Vagina (tissue), 2 donors: ENCODE measurements at regions not wholly inside any gene's neighbourhood (a gene's known extent, or its start where the extent isn't known, plus 50 kb on each side); places are given as distances from the start of the nearest gene placed in this dataset.

Experiments used
- DNase-seq, 2 donors: peaks; one replicate each; pipeline ENCODE4 v3.0.0-alpha.2; 2017; ENCODE audit errors: extremely low spot score in 2 of 2
- H3K27ac ChIP-seq: fragments of 200-600 bp; sonication (generic); one replicate; pipeline ENCODE4 v1.5.1; 2019
- H3K27me3 ChIP-seq: fragments of 200-600 bp; sonication (generic); one replicate; pipeline ENCODE4 v1.5.1; 2019
- H3K36me3 ChIP-seq, 2 donors: fragments of 200-600 bp; sonication (generic); one replicate each; pipeline ENCODE4 v1.5.1; 2017 to 2019
- H3K4me1 ChIP-seq: fragments of 200-600 bp; sonication (generic); one replicate; pipeline ENCODE4 v1.5.1; 2019
- H3K4me3 ChIP-seq, 2 donors: fragments of 200-600 bp; sonication (generic); 1 replicate in 1 of 2; 2 replicates in 1 of 2; pipeline ENCODE4 v1.5.1; 2016 to 2019
- H3K9me3 ChIP-seq: fragments of 200-600 bp; sonication (generic); one replicate; pipeline ENCODE4 v1.5.1; 2019
- CTCF ChIP-seq, 3 experiments: fragments of 450-650 bp in 2 of 3; fragments of 200-600 bp in 1 of 3; sonication (generic) in 1 of 3; IDR thresholded peaks; one replicate each; pipeline ENCODE4 v1.5.1; 2017 to 2019; ENCODE audit warnings: antibody characterized with exemption in 3 of 3, mild to moderate bottlenecking in 2 of 3, moderate library complexity in 2 of 3
- POLR2A ChIP-seq, 2 donors: fragments of 450-650 bp; IDR thresholded peaks; one replicate each; pipeline ENCODE4 v1.6.1; 2017; ENCODE audit warnings: antibody characterized with exemption in 2 of 2, mild to moderate bottlenecking in 2 of 2, moderate library complexity in 2 of 2
- POLR2AphosphoS5 ChIP-seq, 2 donors: sonication (generic); formaldehyde crosslinking; IDR thresholded peaks; one replicate each; pipeline ENCODE4 v1.9.0; 2017; ENCODE audit warnings: antibody characterized with exemption in 2 of 2, mild to moderate bottlenecking in 2 of 2, low read depth in 1 of 2; ENCODE audit not compliant: insufficient read depth in 1 of 2
- intact Hi-C: fragments of 100-400 bp; cut with DNase I; formaldehyde crosslinking; loops from one replicate; pipeline ENCODE4 v1.15.1; 2023

- Histone ChIP-seq H3K36me3 (no peaks in the 10 kb centered on the region), H3K4me1 (no peaks in the 10 kb centered on the region), H3K27ac (no peak overlapping the region), H3K9me3 (no peaks in the 10 kb centered on the region), H3K27me3 (no peaks in the 10 kb centered on the region), H3K4me3 (no peak overlapping the region)
- TF ChIP-seq POLR2A (IDR thresholded peaks at IDR 0.05): no peak
- TF ChIP-seq CTCF (IDR thresholded peaks at IDR 0.05): no peak
- TF ChIP-seq POLR2AphosphoS5 (IDR thresholded peaks at IDR 0.05; ENCODE audit: insufficient read depth in 1 of 2, low read depth in 1 of 2): no peak
- intact Hi-C loops: loop anchor here (5.0 kb wide), 1 partner anchor 1500 kb away; no protein-coding TSS in a partner anchor
- DNase-seq: no peak
Observed at GRCh38 chr9:1871626-1872419, 143.3 kb upstream of the SMARCA2 start.

- H3K27me3 ChIP-seq: no peaks in the 10 kb centered on the region
- no peak for DNase-seq
Observed at GRCh38 chr9:1875251-1875851, 139.8 kb upstream of the SMARCA2 start.

GRCh38 chr9:1875921-1876448, 139.2 kb upstream of the SMARCA2 start:
- H3K4me1 ChIP-seq: no peaks in the 10 kb centered on the region
- TF ChIP-seq CTCF (IDR thresholded peaks at IDR 0.05): no peak
- TF ChIP-seq POLR2AphosphoS5 (IDR thresholded peaks at IDR 0.05; ENCODE audit: insufficient read depth in 1 of 2, low read depth in 1 of 2): no peak
- TF ChIP-seq POLR2A (IDR thresholded peaks at IDR 0.05): no peak
- intact Hi-C loops: no loop called here
- no peak for DNase-seq
- H3K27ac ChIP-seq: no peak overlapping the region
- no peaks in the 10 kb centered on the region for H3K36me3 ChIP-seq
- H3K9me3 ChIP-seq: no peaks in the 10 kb centered on the region
- H3K27me3 ChIP-seq: no peaks in the 10 kb centered on the region
- no peak overlapping the region for H3K4me3 ChIP-seq

More at GRCh38 chr9:1875251-1875851, 139.8 kb upstream of the SMARCA2 start:
- H3K4me1 ChIP-seq: no peaks in the 10 kb centered on the region
- no peak overlapping the region for H3K4me3 ChIP-seq
- intact Hi-C loops: no loop called here
- TF ChIP-seq CTCF (IDR thresholded peaks at IDR 0.05) (no peak), POLR2A (IDR thresholded peaks at IDR 0.05) (no peak), POLR2AphosphoS5 (IDR thresholded peaks at IDR 0.05; ENCODE audit: insufficient read depth in 1 of 2, low read depth in 1 of 2) (no peak)
- H3K9me3 ChIP-seq: no peaks in the 10 kb centered on the region
- no peak overlapping the region for H3K27ac ChIP-seq
- no peaks in the 10 kb centered on the region for H3K36me3 ChIP-seq

- Histone ChIP-seq H3K36me3 (no peaks in the 10 kb centered on the region), H3K27me3 (no peaks in the 10 kb centered on the region), H3K27ac (no peak overlapping the region), H3K4me3 (no peak overlapping the region), H3K4me1 (no peaks in the 10 kb centered on the region), H3K9me3 (no peaks in the 10 kb centered on the region)
- no peak for DNase-seq
- TF ChIP-seq POLR2A (IDR thresholded peaks at IDR 0.05) (no peak), CTCF (IDR thresholded peaks at IDR 0.05) (no peak)
- intact Hi-C loops: no loop called here
Observed at GRCh38 chr9:1876891-1877496, 138.2 kb upstream of the SMARCA2 start.
